MCF 10A (cell line): ENCODE measurements at regions not wholly inside any gene's neighbourhood (a gene's known extent, or its start where the extent isn't known, plus 50 kb on each side); places are given as distances from the start of the nearest gene placed in this dataset.

Source experiments
- BruUV-seq: library from RNA; stranded (reverse); fragments of 400-500 nt; replicated peaks from 2 replicates; lab custom pipeline; 2021; lab: Mats Ljungman, UMichigan
- CTCF ChIA-PET: fragments of 300-600 bp; sonication (Branson Sonifier 250); formaldehyde crosslinking; extraction: SDS; loops from one replicate; lab custom pipeline; 2021; ENCODE audit warnings: antibody characterized with exemption, inconsistent platforms; lab: Yijun Ruan, JAX
- POLR2A ChIA-PET: fragments of 300-600, 350-650 bp; sonication (Branson Sonifier 250); formaldehyde crosslinking; extraction: SDS; loops from one replicate; lab custom pipeline; 2020; ENCODE audit warnings: antibody characterized with exemption, inconsistent platforms; lab: Yijun Ruan, JAX
- DNase-seq: peaks from one replicate; pipeline ENCODE4 v3.0.0-alpha.2; 2018; ENCODE audit not compliant: unreplicated experiment
- H3K27ac Mint-ChIP-seq: one replicate; pipeline ENCODE4 v1.8.0; 2022; ENCODE audit warnings: mild to moderate bottlenecking, low read depth, mixed read lengths; ENCODE audit not compliant: unreplicated experiment
- H3K27me3 Mint-ChIP-seq: one replicate; pipeline ENCODE4 v1.8.0; 2022; ENCODE audit warnings: mixed read lengths; ENCODE audit not compliant: insufficient read depth, unreplicated experiment
- H3K36me3 Mint-ChIP-seq: one replicate; pipeline ENCODE4 v1.8.0; 2022; ENCODE audit warnings: mild to moderate bottlenecking, moderate library complexity, mixed read lengths; ENCODE audit not compliant: insufficient read depth, unreplicated experiment
- H3K4me1 Mint-ChIP-seq: one replicate; pipeline ENCODE4 v1.8.0; 2022; ENCODE audit warnings: mixed read lengths; ENCODE audit not compliant: insufficient read depth, unreplicated experiment
- H3K4me3 Mint-ChIP-seq: one replicate; pipeline ENCODE4 v1.8.0; 2022; ENCODE audit warnings: mild to moderate bottlenecking, moderate library complexity, mixed read lengths; ENCODE audit not compliant: unreplicated experiment
- H3K9me3 Mint-ChIP-seq: one replicate; pipeline ENCODE4 v1.8.0; 2022; ENCODE audit warnings: mixed read lengths; ENCODE audit not compliant: unreplicated experiment
- CTCF ChIP-seq: fragments of 200-600 bp; IDR thresholded peaks from one replicate; pipeline ENCODE4 v1.8.0; 2022; ENCODE audit warnings: antibody characterized with exemption, mild to moderate bottlenecking; ENCODE audit not compliant: unreplicated experiment
- intact Hi-C: fragments of 100-400 bp; cut with micrococcal nuclease; formaldehyde crosslinking; loops from 2 replicates; pipeline ENCODE4 v1.14.1; 2022

- Mint-ChIP-seq H3K27me3 (no peaks in the 10 kb centered on the region), H3K4me3 (peak overlapping the region; percentile 66), H3K27ac (peak overlapping the region; percentile 93), H3K4me1 (peaks cover 11% of the 10 kb centered on the region), H3K36me3 (peaks cover 6% of the 10 kb centered on the region), H3K9me3 (peaks cover 5% of the 10 kb centered on the region)
- intact Hi-C loops, result loop anchor here (2.0 kb wide), 1 partner anchor 49 kb away; no protein-coding TSS in a partner anchor
- ChIA-PET CTCF (no interaction called here), POLR2A (interaction anchor here (0.7 to 1.6 kb wide), 7 partner anchors 9 to 474 kb away, joined by 3 to 20 read pairs (median 4); no protein-coding TSS in a partner anchor)
- DNase-seq, result peak; percentile 54
- TF ChIP-seq CTCF, result no peak
- BruUV-seq, result no TSS peak
Measured at GRCh38 chr2:58620093-58620492, 379.0 kb upstream of the FANCL start.

- DNase-seq, result no peak
- Mint-ChIP-seq H3K4me3 (no peak overlapping the region), H3K36me3 (no peaks in the 10 kb centered on the region), H3K9me3 (no peaks in the 10 kb centered on the region), H3K27me3 (no peaks in the 10 kb centered on the region), H3K27ac (no peak overlapping the region), H3K4me1 (peaks cover 11% of the 10 kb centered on the region)
- intact Hi-C loops, result loop anchor here (1.0 kb wide), 1 partner anchor 64 kb away; no protein-coding TSS in a partner anchor
- ChIA-PET CTCF (interaction anchor here (1.3 kb wide), 1 partner anchor 46 kb away, joined by 3 read pairs; no protein-coding TSS in a partner anchor), POLR2A (interaction anchor here (0.7 to 2.4 kb wide), 4 partner anchors 13 to 577 kb away, joined by 3 to 12 read pairs (median 6); no protein-coding TSS in a partner anchor)
- TF ChIP-seq CTCF, result no peak
- no TSS peak for BruUV-seq
Measured at GRCh38 chr2:58616961-58617360, 375.8 kb upstream of the FANCL start.

GRCh38 chr2:58614219-58614618 lies 373.1 kb upstream of the FANCL start:
- DNase-seq, result no peak
- H3K4me3 Mint-ChIP-seq, result peak overlapping the region; percentile 19
- CTCF ChIA-PET, result no interaction called here

GRCh38 chr2:58612973-58613372 lies 371.8 kb upstream of the FANCL start:
- no TSS peak for BruUV-seq
- CTCF ChIA-PET, result interaction anchor here (0.6 to 1.0 kb wide), 4 partner anchors 42 to 1538 kb away, joined by 3 to 5 read pairs (median 4); no protein-coding TSS in a partner anchor
- Mint-ChIP-seq H3K36me3 (no peaks in the 10 kb centered on the region), H3K27me3 (no peaks in the 10 kb centered on the region), H3K4me1 (peaks cover 11% of the 10 kb centered on the region), H3K27ac (no peak overlapping the region), H3K9me3 (no peaks in the 10 kb centered on the region), H3K4me3 (no peak overlapping the region)
- intact Hi-C loops, result no loop called here
- TF ChIP-seq CTCF, result no peak
- POLR2A ChIA-PET, result interaction anchor here (1.1 kb wide), 1 partner anchor 21 kb away, joined by 3 read pairs; no protein-coding TSS in a partner anchor
- DNase-seq, result no peak

More at GRCh38 chr2:58614219-58614618, 373.1 kb upstream of the FANCL start:
- Mint-ChIP-seq H3K27ac (peak overlapping the region; percentile 67), H3K36me3 (no peaks in the 10 kb centered on the region), H3K9me3 (no peaks in the 10 kb centered on the region), H3K4me1 (peaks cover 7% of the 10 kb centered on the region), H3K27me3 (no peaks in the 10 kb centered on the region)
- POLR2A ChIA-PET, result interaction anchor here (0.9 to 1.9 kb wide), 4 partner anchors 8 to 24 kb away, joined by 3 to 12 read pairs (median 3); no protein-coding TSS in a partner anchor
- intact Hi-C loops, result no loop called here
- TF ChIP-seq CTCF, result no peak
- no TSS peak for BruUV-seq
